RWPE2 (cell line): ENCODE measurements at regions not wholly inside any gene's neighbourhood (a gene's known extent, or its start where the extent isn't known, plus 50 kb on each side); places are given as distances from the start of the nearest gene placed in this dataset.
A peak's percentile ranks its signal among the peaks of the same experiment; 100 is the strongest.

Experiments used
- ATAC-seq: fragments of 200-7000 bp; cut with Tn5 transposase; 3 replicates; pipeline ENCODE4 v1.9.1; 2021; ENCODE audit warnings: low read depth
- DNase-seq: peaks from one replicate; pipeline ENCODE4 v3.0.0-alpha.2; 2020; ENCODE audit warnings: low spot score
- H3K27ac ChIP-seq: fragments of 450-650 bp; 2 replicates; pipeline ENCODE4 v1.5.1; 2017; ENCODE audit warnings: mild to moderate bottlenecking; ENCODE audit not compliant: poor library complexity, severe bottlenecking
- H3K27me3 ChIP-seq: fragments of 250-450 bp; sonication (Bioruptor Pico); 2 replicates; pipeline ENCODE4 v1.5.1; 2021; ENCODE audit warnings: mild to moderate bottlenecking, moderate library complexity; ENCODE audit not compliant: insufficient read depth, poor library complexity, severe bottlenecking
- H3K36me3 ChIP-seq: fragments of 250-450 bp; sonication (Bioruptor Pico); 2 replicates; pipeline ENCODE4 v1.5.1; 2020; ENCODE audit warnings: low read depth, mild to moderate bottlenecking, moderate library complexity
- H3K4me1 ChIP-seq: fragments of 250-450 bp; sonication (Bioruptor Pico); 2 replicates; pipeline ENCODE4 v1.5.1; 2021; ENCODE audit warnings: mild to moderate bottlenecking, moderate library complexity; ENCODE audit not compliant: insufficient read depth, poor library complexity, severe bottlenecking
- H3K4me3 ChIP-seq: fragments of 250-450 bp; sonication (Bioruptor Pico); 2 replicates; pipeline ENCODE4 v1.5.1; 2021; ENCODE audit warnings: mild to moderate bottlenecking, moderate library complexity; ENCODE audit not compliant: severe bottlenecking
- H3K9me3 ChIP-seq: fragments of 250-450 bp; sonication (Bioruptor Pico); 2 replicates; pipeline ENCODE4 v1.5.1; 2021; ENCODE audit warnings: mild to moderate bottlenecking, moderate library complexity; ENCODE audit not compliant: severe bottlenecking
- CTCF ChIP-seq: fragments of 450-650 bp; IDR thresholded peaks from one replicate; pipeline ENCODE4 v1.5.1; 2017; ENCODE audit warnings: mild to moderate bottlenecking, moderate library complexity; ENCODE audit not compliant: poor library complexity, severe bottlenecking

DNA sequence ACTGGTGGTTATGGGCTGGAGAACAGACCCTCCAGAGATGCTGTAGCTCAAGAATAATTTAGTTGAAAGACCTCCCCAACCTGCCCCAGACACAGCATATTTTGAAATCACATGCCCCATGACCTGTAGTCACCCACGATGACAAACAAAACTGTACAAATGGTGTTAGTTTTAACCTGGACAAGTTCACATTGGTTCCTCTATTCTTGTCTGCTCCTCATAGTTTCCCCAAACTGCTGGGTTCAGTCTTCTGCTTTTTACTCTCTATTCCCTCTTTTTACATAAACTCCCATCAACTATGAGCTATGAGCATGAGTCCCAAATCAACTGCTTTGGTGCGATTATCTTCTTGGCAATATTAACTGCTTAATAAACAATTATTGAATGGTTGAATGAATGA lies 365.3 kb upstream of the CLINT1 start:
- no peak for TF ChIP-seq CTCF
- Histone ChIP-seq H3K36me3 (no peaks in the 10 kb centered on the region), H3K27ac (no peak overlapping the region), H3K27me3 (no peaks in the 10 kb centered on the region), H3K4me3 (no peak overlapping the region), H3K9me3 (no peaks in the 10 kb centered on the region), H3K4me1 (no peaks in the 10 kb centered on the region)
- ATAC-seq (no peak), DNase-seq (no peak)

DNA sequence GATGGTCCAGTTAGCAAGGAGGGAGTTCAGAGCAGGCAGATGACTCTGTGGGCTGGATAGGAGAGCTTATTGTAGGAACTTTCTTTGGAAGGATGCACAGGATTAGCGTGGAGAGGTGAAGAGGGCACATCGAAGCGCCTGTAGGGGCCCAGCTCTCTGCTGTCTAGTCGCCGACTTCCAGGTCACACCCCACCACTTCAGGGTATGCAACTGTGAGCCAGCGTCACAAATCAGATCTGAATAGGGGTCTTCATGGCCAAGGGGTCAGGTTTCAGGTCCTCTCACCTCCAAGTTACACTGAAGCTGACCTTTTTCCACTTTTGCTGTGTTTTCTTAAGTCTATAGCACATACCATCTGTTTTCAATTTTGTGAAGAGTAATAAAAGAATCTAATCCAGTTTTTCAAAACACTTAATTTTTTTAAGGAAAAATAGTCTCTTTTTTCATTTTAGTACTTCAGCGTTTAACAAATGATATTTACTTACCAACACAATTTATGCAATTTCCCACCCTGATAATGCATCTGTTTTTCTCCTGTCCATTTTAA lies 364.2 kb upstream of the CLINT1 start:
- DNase-seq (no peak), ATAC-seq (no peak)
- no peak overlapping the region for H3K27ac ChIP-seq
- H3K27me3 ChIP-seq: no peaks in the 10 kb centered on the region
- no peak for TF ChIP-seq CTCF
- no peaks in the 10 kb centered on the region for H3K4me1 ChIP-seq
- no peak overlapping the region for H3K4me3 ChIP-seq
- no peaks in the 10 kb centered on the region for H3K36me3 ChIP-seq
- no peaks in the 10 kb centered on the region for H3K9me3 ChIP-seq

GRCh38 chr5:158212917-158213316 lies 354.0 kb upstream of the CLINT1 start:
- ATAC-seq (peak; percentile 65; the same call in 2 of the 3 replicates), DNase-seq (no peak)

DNA sequence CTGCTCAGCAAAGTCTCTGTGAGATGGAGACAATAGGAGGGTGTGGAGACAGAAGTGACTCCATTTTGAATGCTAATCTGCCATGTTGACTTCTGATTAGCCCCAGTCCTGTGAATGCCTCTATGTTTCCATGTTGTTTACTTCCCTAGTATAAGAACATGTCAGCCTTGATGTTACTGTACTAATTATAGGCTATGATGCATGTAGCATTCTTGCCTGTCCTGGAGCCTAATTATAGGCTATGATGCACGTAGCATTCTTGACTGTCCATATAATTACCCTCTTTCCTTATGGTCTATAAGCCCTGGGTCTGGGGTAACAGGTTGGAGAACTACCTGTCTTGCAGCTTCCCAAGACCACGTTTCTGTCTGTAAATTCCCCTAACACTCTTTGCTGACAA lies 353.3 kb upstream of the CLINT1 start:
- no peak for DNase-seq
- ATAC-seq: no peak
- Histone ChIP-seq H3K9me3 (no peaks in the 10 kb centered on the region), H3K36me3 (no peaks in the 10 kb centered on the region), H3K4me3 (no peak overlapping the region), H3K27me3 (no peaks in the 10 kb centered on the region), H3K27ac (no peak overlapping the region), H3K4me1 (no peaks in the 10 kb centered on the region)
- no peak for TF ChIP-seq CTCF

More at GRCh38 chr5:158212917-158213316, 354.0 kb upstream of the CLINT1 start:
- TF ChIP-seq CTCF: no peak
- no peak overlapping the region for H3K27ac ChIP-seq
- no peak overlapping the region for H3K4me3 ChIP-seq
- no peaks in the 10 kb centered on the region for H3K4me1 ChIP-seq
- H3K36me3 ChIP-seq: no peaks in the 10 kb centered on the region
- H3K27me3 ChIP-seq: no peaks in the 10 kb centered on the region
- no peaks in the 10 kb centered on the region for H3K9me3 ChIP-seq

DNA sequence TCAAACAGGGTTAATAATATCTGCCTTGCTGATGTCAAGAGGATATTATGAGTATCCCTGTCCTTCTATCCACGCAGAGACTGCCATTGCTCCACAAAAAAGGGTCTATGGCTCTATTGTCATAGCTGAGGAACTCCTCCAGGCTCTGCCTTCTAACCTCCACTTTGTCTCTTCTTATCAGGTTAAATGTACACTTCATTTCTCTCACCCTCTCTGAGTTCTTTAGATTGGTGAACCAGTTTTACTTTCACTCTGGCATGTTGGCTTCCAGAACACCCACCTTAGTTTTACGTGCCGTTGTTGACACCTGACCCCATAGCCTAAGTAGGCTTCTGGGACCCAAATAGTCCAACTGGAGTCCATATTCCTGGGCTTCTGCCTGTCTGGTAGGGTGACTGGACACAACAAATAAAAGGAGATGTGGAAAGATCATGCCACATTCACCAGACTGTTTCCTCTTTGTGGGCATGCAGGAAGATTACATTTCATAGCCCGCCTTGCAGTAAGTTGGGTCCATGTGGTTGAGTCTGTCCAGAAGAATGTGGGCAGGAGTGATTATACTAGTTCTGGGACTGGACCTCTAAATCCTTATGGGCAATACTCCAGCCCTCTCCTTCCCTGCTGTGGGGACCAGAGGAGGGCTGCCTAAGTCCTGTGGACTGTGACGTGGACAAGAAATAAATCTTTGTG lies 350.4 kb upstream of the CLINT1 start:
- no peaks in the 10 kb centered on the region for H3K36me3 ChIP-seq
- no peak for TF ChIP-seq CTCF

More for the DNA sequence above, 350.4 kb upstream of the CLINT1 start:
- no peaks in the 10 kb centered on the region for H3K4me1 ChIP-seq
- no peaks in the 10 kb centered on the region for H3K9me3 ChIP-seq
- DNase-seq (no peak), ATAC-seq (no peak)
- no peak overlapping the region for H3K27ac ChIP-seq
- H3K4me3 ChIP-seq: no peak overlapping the region
- no peaks in the 10 kb centered on the region for H3K27me3 ChIP-seq
